GM19452 (cell line): ENCODE measurements at regions not wholly inside any gene's neighbourhood (a gene's known extent, or its start where the extent isn't known, plus 50 kb on each side); places are given as distances from the start of the nearest gene placed in this dataset.
A peak's percentile ranks its signal among the peaks of the same experiment; 100 is the strongest.
"Not testable (repeated sequence)": the region's sequence is repeated elsewhere in the genome, so short reads cannot be mapped to it uniquely, and the experiment has no call there.

ENCODE experiments used
- ATAC-seq: cut with Tn5 transposase; IDR thresholded peaks from one replicate; pipeline ENCODE4 v1.9.1; 2021; ENCODE audit not compliant: unreplicated experiment

GRCh38 chr6:134442073-134442472 lies 124.2 kb upstream of the SGK1 start:
- ATAC-seq, result no peak

DNA sequence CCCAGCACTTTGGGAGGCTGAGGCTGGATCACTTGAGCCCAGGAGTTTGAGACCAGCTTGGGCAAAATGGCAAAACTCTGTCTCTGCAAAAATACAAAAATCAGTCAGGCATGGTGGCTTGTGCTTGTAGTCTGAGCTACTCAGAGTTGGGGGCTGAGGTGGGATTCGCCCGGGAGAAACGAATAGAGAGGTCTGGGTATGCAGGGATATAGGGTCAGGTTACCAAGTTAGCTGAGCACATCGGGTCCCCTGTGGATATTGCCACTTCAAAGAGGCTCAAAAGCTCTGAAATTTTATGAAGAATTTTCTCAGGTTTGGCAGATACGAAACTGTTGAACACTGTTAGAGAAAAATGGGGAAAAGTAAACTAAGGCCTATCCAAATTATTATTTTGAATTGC lies 120.9 kb upstream of the SGK1 start:
- no peak for ATAC-seq

GRCh38 chr6:134437376-134437775 lies 119.5 kb upstream of the SGK1 start:
- ATAC-seq, result no peak

- no peak for ATAC-seq
Measured at GRCh38 chr6:134436950-134437349, 119.0 kb upstream of the SGK1 start.

DNA sequence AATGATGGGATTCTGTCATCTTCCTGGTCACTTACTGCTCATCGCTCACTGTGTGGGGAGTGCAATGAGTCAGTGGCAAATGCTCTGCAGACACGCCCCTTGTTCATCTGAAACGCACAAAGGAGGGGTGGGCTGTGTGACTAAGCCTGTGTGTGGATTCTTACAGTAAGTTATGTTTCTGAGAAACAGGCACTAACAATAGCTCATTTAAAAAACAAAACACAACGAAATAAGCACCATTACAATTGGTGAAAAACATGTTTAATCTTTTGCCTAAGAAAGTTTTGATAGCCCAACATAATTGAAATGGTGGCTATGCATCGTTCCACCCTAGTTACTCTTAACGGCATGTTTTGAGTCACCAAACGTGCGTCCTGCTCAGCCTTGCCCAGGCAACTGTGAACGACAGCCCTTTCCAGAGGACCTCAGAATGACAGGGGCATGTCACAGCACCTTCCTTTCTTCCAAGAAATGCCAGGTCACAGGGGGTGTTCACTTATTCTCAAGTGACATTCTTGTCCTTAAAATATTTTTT lies 118.4 kb upstream of the SGK1 start:
- ATAC-seq, result peak; percentile 93

- ATAC-seq, result peak; percentile 19
Measured at GRCh38 chr6:134435814-134436280, 117.9 kb upstream of the SGK1 start.

DNA sequence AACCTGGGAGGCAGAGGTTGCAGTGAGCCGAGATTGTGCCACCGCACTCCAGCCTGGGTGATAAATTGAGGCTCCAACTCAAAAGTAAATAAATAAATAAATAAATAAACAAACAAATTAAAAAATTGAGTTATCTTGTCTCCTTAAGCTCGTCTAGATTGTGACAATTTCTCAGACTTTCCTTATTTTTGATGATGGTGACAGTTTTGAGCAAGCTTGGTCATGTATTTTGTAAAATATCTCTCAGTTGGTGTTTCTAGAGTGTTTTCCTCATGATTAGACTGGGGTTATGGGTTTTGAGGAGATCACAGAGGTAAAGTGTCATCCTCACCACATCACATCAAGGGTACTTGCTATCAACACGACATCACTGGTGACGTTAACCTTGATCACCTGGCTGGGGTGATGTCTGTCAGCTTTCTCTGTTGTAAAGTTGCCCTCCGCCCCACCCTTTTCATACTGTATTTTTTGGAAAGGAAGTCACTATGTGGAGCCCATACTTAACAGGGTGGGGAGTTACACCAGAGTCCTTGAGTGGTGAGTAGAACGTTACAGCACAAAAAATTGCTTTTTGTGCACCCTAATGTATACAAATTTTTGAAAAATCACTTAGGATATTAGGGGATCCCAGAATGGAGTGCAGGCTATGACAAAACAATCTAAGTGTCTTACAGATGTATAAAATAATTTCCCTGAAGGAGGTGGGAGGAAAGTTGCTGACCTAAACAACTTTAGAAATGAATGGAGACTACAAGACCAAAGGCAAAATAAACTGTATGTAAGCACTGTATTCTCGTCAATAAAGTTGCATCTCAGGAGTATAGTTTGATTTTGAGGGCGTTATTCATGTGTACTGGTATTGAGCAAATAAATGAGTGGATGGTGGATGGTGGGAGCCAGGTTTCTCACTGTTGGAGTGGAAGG lies 116.4 kb upstream of the SGK1 start:
- no peak for ATAC-seq

GRCh38 chr6:134432036-134432435 lies 114.1 kb upstream of the SGK1 start:
- no peak for ATAC-seq

DNA sequence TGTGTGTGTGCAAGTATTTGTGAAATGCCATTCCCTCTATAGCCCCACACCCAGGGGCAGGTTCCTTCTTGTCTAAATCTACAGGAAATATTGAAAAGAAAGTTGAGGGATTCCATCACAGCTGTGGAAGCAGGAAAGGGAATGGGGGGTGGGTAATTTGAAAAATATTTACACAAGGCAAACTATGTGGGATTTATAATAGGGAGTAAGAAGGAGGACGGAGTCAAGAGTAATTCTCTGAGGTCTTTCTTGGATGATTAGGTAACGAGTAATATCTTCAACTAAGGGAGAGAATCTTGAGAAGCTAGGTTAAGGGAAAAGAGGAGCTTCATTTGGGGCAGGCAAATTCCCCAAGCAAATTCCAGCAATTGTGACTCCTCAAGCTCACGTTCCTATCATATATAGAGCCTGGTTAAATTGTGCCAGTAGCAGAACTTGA lies 113.5 kb upstream of the SGK1 start:
- ATAC-seq, result no peak

GRCh38 chr6:134429861-134430380 lies 112.0 kb upstream of the SGK1 start:
- no peak for ATAC-seq

DNA sequence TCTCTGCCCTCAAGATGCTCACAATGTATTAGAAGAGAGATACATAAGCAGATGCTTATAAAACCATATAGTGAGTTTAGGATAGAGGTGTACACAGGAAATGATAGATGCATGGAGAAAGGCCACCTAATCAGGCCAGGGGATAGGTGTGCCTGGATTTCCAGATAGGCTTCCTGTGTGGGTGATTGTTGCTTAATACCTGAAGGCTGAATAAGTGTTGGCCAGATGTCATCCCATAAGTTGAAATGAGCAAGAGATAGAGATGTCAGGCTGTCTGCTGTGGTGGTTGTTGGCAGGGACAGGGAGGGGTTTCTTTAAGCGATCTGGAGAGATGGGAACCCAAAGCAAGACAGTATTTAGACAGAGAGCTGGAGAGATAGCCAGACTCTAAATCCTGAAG lies 109.8 kb upstream of the SGK1 start:
- ATAC-seq, result no peak

- no peak for ATAC-seq
Measured at GRCh38 chr6:134426623-134427022, 108.7 kb upstream of the SGK1 start.

DNA sequence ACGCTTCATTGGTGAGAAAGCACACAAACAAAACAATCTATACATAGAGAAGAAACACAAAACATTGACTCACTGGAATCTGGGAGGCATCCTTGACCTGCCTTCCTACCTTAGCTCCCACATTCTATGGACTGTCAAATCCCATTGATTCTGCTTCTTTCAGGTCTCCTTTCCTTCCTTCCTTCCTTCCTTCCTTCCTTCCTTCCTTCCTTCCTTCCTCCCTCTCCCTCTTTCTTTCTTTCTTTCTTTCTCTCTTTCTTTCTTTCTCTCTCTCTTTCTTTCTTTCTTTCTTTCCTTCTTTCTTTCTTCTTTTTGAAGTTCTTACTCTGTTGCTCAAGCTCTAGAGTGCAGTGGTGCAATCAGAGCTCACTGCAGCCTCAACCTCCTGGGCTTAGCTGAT lies 108.0 kb upstream of the SGK1 start:
- not testable (repeated sequence) for ATAC-seq

- no peak for ATAC-seq
Measured at GRCh38 chr6:134425513-134425912, 107.6 kb upstream of the SGK1 start.

DNA sequence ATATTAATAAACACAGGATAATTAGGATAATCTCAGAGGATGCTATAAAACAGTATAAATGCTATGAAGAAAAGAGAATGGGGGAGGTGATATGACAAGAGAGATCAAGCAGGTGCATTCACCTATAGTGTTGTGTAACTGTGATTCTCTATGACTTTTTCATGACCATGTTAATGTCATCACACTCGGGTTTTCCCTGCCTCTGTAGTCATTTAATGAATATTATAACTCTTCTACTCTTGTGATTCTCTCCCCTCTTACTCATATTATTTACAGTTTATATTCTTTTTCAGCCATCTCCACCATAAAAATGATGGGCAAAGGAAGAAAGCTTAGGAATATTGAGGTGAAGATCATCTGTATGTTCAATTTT lies 106.9 kb upstream of the SGK1 start:
- no peak for ATAC-seq

- ATAC-seq, result no peak
Measured at GRCh38 chr6:134424165-134424797, 106.4 kb upstream of the SGK1 start.

- ATAC-seq, result no peak
Measured at GRCh38 chr6:134422426-134423231, 104.7 kb upstream of the SGK1 start.

GRCh38 chr6:134421501-134421900 lies 103.6 kb upstream of the SGK1 start:
- ATAC-seq, result no peak

DNA sequence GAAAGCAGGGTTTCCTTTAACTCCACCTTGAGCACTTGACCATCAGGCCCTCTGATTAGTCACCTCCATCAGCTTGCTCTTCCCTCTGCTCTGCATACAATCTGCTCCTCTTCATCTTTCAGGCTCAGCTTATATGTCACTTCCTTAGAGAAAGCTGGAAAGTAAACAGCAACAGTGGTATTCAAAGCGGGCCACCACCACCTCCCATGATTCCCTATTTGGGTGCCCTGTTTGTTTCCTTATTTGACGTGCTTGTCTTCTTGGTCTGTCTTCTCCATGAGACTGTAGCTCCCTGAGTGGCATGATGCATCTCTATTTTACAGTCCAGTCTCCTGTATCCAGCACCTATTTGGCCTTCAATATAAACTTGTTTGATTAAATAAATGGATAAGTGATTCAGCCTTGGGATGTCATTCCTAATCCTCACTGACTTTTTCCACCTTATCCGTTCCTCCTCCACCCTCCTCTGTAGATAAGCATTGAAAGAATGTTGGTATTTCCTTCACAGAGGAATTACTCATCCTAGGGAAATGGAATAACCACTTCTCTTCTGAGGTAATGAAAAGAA lies 102.8 kb upstream of the SGK1 start:
- ATAC-seq, result no peak

DNA sequence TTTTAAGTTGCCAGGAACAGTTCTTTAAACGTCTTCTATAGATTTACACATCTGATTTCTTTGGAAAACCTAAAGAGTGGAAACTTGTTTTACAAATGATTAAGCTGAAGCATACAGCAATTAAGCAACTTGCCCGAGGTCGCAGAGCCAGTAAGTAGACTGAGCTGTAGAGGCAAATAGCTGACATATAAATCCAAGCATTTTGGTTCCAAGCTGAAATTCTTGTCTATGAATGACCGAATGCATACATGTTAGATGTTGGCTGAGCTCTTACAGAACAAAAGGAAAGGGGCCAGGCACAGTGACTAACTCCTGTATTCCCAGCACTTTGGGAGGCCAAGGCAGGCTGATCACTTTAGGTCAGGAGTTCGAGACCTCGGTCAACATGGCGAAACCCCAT lies 101.8 kb upstream of the SGK1 start:
- ATAC-seq, result no peak
